Upper lobe of left lung (tissue), 6 donors: ENCODE measurements at regions not wholly inside any gene's neighbourhood (a gene's known extent, or its start where the extent isn't known, plus 50 kb on each side); places are given as distances from the start of the nearest gene placed in this dataset.

Experiments used
- ATAC-seq, 2 donors: fragments of 200-7000 bp; cut with Tn5 transposase; one replicate each; pipeline ENCODE4 v1.9.1; 2022; ENCODE audit warnings: mild to moderate bottlenecking in 2 of 2, moderate library complexity in 2 of 2; ENCODE audit not compliant: low FRiP score in 2 of 2
- DNase-seq, 2 donors: peaks; one replicate each; pipeline ENCODE4 v3.0.0-alpha.2; 2019 to 2020
- H3K27ac ChIP-seq, 4 donors: fragments of 200-600 bp; sonication (generic); one replicate each; pipeline ENCODE4 v1.5.1; 2016 to 2019
- H3K27me3 ChIP-seq, 4 donors: fragments of 200-600 bp; sonication (generic); one replicate each; pipeline ENCODE4 v1.5.1; 2017 to 2019
- H3K36me3 ChIP-seq, 4 donors: fragments of 200-600 bp; sonication (generic); one replicate each; pipeline ENCODE4 v1.5.1; 2016 to 2019
- H3K4me1 ChIP-seq, 4 donors: fragments of 200-600 bp; sonication (generic); one replicate each; pipeline ENCODE4 v1.5.1; 2018 to 2019
- H3K4me3 ChIP-seq, 4 donors: fragments of 200-600 bp; sonication (generic); one replicate each; pipeline ENCODE4 v1.5.1; 2017 to 2019; ENCODE audit warnings: mild to moderate bottlenecking in 2 of 4, moderate library complexity in 1 of 4
- H3K9me3 ChIP-seq, 4 donors: fragments of 200-600 bp; sonication (generic); one replicate each; pipeline ENCODE4 v1.5.1; 2018 to 2019
- CTCF ChIP-seq, 6 experiments: fragments of 450-650 bp in 4 of 6; fragments of 200-600 bp in 2 of 6; sonication (generic) in 2 of 6; IDR thresholded peaks; one replicate each; pipeline ENCODE4 v1.5.1; 2016 to 2019; ENCODE audit warnings: antibody characterized with exemption in 6 of 6
- EP300 ChIP-seq, 4 donors: sonication (generic); formaldehyde crosslinking; IDR thresholded peaks; one replicate each; pipeline ENCODE4 v1.5.1; 2017; ENCODE audit warnings: antibody characterized with exemption in 4 of 4, control low read depth in 2 of 4
- POLR2A ChIP-seq, 4 donors: fragments of 450-650 bp; IDR thresholded peaks; one replicate each; pipeline ENCODE4 v1.5.1; 2016 to 2017; ENCODE audit warnings: antibody characterized with exemption in 4 of 4, mild to moderate bottlenecking in 2 of 4
- POLR2AphosphoS5 ChIP-seq, 2 donors: sonication (generic); formaldehyde crosslinking; IDR thresholded peaks; one replicate each; pipeline ENCODE4 v1.5.1; 2017; ENCODE audit warnings: antibody characterized with exemption in 2 of 2
- WGBS, 2 donors: methylation state at CpG; one replicate each; pipeline ENCODE4 v1.1.5; 2017 to 2018; 5-methylcytosine and 5-hydroxymethylcytosine counted together
- donor health status: DM: no; HTN: no; CAD: no; lungs with moderate emphysema.
- donor health status: DM: no; HTN: yes; CAD: no; lungs with severe emphysema.

- 91% methylated on average over 7 of the region's 7 CpGs for WGBS, 2 donors
- no peaks in the 10 kb centered on the region for H3K36me3 ChIP-seq
- no peak overlapping the region for H3K27ac ChIP-seq
- no peaks in the 10 kb centered on the region for H3K27me3 ChIP-seq
- H3K4me1 ChIP-seq, result no peaks in the 10 kb centered on the region
- TF ChIP-seq EP300 (IDR thresholded peaks at IDR 0.05) (no peak), CTCF (IDR thresholded peaks at IDR 0.05) (no peak)
- no peaks in the 10 kb centered on the region for H3K9me3 ChIP-seq
- DNase-seq, result no peak
- ATAC-seq, result no peak
- no peak overlapping the region for H3K4me3 ChIP-seq
Observed at GRCh38 chr4:24073948-24074347, 184.1 kb upstream of the PPARGC1A start.

DNA sequence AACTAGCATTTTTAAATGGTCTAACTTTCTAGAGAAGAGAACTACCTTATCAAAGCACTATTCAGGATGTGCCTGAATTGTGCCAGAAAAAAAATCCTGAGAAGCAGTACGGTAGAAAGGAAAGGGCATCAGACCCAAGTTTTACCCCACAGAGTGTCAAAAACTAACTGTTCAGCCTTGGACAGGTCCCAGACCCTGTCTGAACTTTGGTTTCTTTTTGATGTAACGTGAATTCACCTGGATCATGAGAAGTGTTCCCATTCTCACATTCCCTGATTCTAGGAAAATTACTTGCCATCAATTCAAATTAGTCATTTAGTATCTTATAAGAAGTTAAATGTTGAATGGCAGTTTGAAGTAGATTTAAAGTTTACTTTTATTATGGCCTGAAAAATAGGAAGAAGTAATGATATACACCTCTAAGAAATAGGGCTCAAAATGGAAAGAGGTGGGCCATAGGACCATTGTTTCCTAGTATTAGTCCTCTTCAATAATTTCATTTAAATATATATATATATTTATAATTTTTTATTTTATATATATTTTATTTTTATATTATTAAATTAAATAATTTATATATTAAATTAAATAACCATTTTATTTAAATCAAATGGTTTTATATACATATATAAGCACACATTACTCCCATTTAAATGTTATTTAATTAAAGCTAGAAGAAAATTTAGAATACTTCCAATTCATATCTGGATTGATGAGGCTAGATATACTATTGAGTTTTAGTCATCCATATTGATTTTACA, 181.9 kb upstream of the PPARGC1A start:
- no peaks in the 10 kb centered on the region for H3K27me3 ChIP-seq
- no peak overlapping the region for H3K27ac ChIP-seq
- H3K4me1 ChIP-seq, result no peaks in the 10 kb centered on the region
- H3K4me3 ChIP-seq, result no peak overlapping the region
- TF ChIP-seq EP300 (IDR thresholded peaks at IDR 0.05) (no peak), POLR2A (IDR thresholded peaks at IDR 0.05) (no peak), CTCF (IDR thresholded peaks at IDR 0.05) (no peak), POLR2AphosphoS5 (IDR thresholded peaks at IDR 0.05) (no peak)
- 74% methylated on average over 2 of the region's 2 CpGs for WGBS, 2 donors
- no peaks in the 10 kb centered on the region for H3K9me3 ChIP-seq
- ATAC-seq (no peak), DNase-seq (no peak)
- H3K36me3 ChIP-seq, result no peaks in the 10 kb centered on the region

GRCh38 chr4:24070117-24070516, 180.3 kb upstream of the PPARGC1A start:
- no peak for TF ChIP-seq EP300 (IDR thresholded peaks at IDR 0.05)
- no peak for TF ChIP-seq POLR2A (IDR thresholded peaks at IDR 0.05)
- TF ChIP-seq POLR2AphosphoS5 (IDR thresholded peaks at IDR 0.05), result no peak
- TF ChIP-seq CTCF (IDR thresholded peaks at IDR 0.05), result no peak
- WGBS, 2 donors, result 61 to 71% methylated on average over 2 of the region's 2 CpGs
- ATAC-seq, result no peak
- Histone ChIP-seq H3K36me3 (no peaks in the 10 kb centered on the region), H3K4me3 (no peak overlapping the region), H3K4me1 (no peaks in the 10 kb centered on the region), H3K27me3 (no peaks in the 10 kb centered on the region), H3K27ac (no peak overlapping the region), H3K9me3 (no peaks in the 10 kb centered on the region)
- no peak for DNase-seq

- no peak overlapping the region for H3K27ac ChIP-seq
- DNase-seq (no peak), ATAC-seq (no peak)
- 78 to 83% methylated on average over 13 of the region's 13 CpGs for WGBS, 2 donors
- H3K27me3 ChIP-seq, result no peaks in the 10 kb centered on the region
- H3K9me3 ChIP-seq, result no peaks in the 10 kb centered on the region
- no peaks in the 10 kb centered on the region for H3K36me3 ChIP-seq
- no peak overlapping the region for H3K4me3 ChIP-seq
- TF ChIP-seq CTCF (IDR thresholded peaks at IDR 0.05), result no peak
- H3K4me1 ChIP-seq, result no peaks in the 10 kb centered on the region
Observed at GRCh38 chr4:24067367-24068193, 177.7 kb upstream of the PPARGC1A start.
